Activated T-helper 1 cell treated with anti-CD3 and anti-CD28 coated beads, Interleukin-12 subunit alpha, Interleukin-12 subunit beta, Interleukin-2, Interleukin-4 antibody, amounts not matched to agents 30 ng/mL and 10 ng/mL and 1 ng/mL, durations not matched to agents 14 hours and 24 hours and 36 hours (primary cell): ENCODE measurements at regions not wholly inside any gene's neighbourhood (a gene's known extent, or its start where the extent isn't known, plus 50 kb on each side); places are given as distances from the start of the nearest gene placed in this dataset.

Source experiments
- DNase-seq: peaks from one replicate; pipeline ENCODE4 v3.0.0; 2021; ENCODE audit warnings: low spot score
- H3K27ac Mint-ChIP-seq: one replicate; pipeline ENCODE4 v1.8.0; 2021; ENCODE audit warnings: mild to moderate bottlenecking, mixed read lengths
- H3K27me3 Mint-ChIP-seq: one replicate; pipeline ENCODE4 v1.8.0; 2022; ENCODE audit warnings: mild to moderate bottlenecking, moderate library complexity, mixed read lengths; ENCODE audit not compliant: insufficient read depth
- H3K36me3 Mint-ChIP-seq: one replicate; pipeline ENCODE4 v1.8.0; 2021; ENCODE audit warnings: low read depth, mixed read lengths
- H3K4me1 Mint-ChIP-seq: one replicate; pipeline ENCODE4 v1.8.0; 2021; ENCODE audit warnings: low read depth, mixed read lengths
- H3K4me3 Mint-ChIP-seq: one replicate; pipeline ENCODE4 v1.8.0; 2021; ENCODE audit warnings: mild to moderate bottlenecking, moderate library complexity, mixed read lengths
- H3K9me3 Mint-ChIP-seq: one replicate; pipeline ENCODE4 v1.8.0; 2021; ENCODE audit warnings: mixed read lengths
- intact Hi-C: fragments of 100-400 bp; cut with micrococcal nuclease; formaldehyde crosslinking; loops from one replicate; pipeline ENCODE4 v1.15.1; 2024

- Mint-ChIP-seq H3K27me3 (peaks cover 2% of the 10 kb centered on the region), H3K4me3 (no peak overlapping the region), H3K27ac (no peak overlapping the region), H3K4me1 (no peaks in the 10 kb centered on the region), H3K36me3 (no peaks in the 10 kb centered on the region), H3K9me3 (no peaks in the 10 kb centered on the region)
- intact Hi-C loops = no loop called here
- no peak for DNase-seq
Measured at GRCh38 chr11:70630816-70631623, 232.7 kb downstream of the CTTN start.

GRCh38 chr11:70631624-70632047 is 233.3 kb downstream of the CTTN start:
- DNase-seq = no peak
- Mint-ChIP-seq H3K4me1 (no peaks in the 10 kb centered on the region), H3K4me3 (no peak overlapping the region), H3K36me3 (no peaks in the 10 kb centered on the region), H3K27ac (no peak overlapping the region), H3K9me3 (no peaks in the 10 kb centered on the region), H3K27me3 (peaks cover 2% of the 10 kb centered on the region)
- intact Hi-C loops = no loop called here

- Mint-ChIP-seq H3K4me3 (no peak overlapping the region), H3K36me3 (no peaks in the 10 kb centered on the region), H3K27ac (no peak overlapping the region), H3K4me1 (no peaks in the 10 kb centered on the region), H3K9me3 (no peaks in the 10 kb centered on the region), H3K27me3 (peaks cover 2% of the 10 kb centered on the region)
- DNase-seq = no peak
- intact Hi-C loops = no loop called here
Measured at GRCh38 chr11:70633610-70634009, 235.3 kb downstream of the CTTN start.

- H3K9me3 Mint-ChIP-seq = no peaks in the 10 kb centered on the region
- intact Hi-C loops = no loop called here
- no peak for DNase-seq
Measured at GRCh38 chr11:70636659-70637058, 238.3 kb downstream of the CTTN start.

GRCh38 chr11:70637186-70637800 is 239.0 kb downstream of the CTTN start:
- H3K27me3 Mint-ChIP-seq = no peaks in the 10 kb centered on the region
- no peak overlapping the region for H3K27ac Mint-ChIP-seq
- H3K4me1 Mint-ChIP-seq = no peaks in the 10 kb centered on the region
- no peaks in the 10 kb centered on the region for H3K9me3 Mint-ChIP-seq
- intact Hi-C loops = no loop called here
- DNase-seq = no peak
- H3K36me3 Mint-ChIP-seq = no peaks in the 10 kb centered on the region
- H3K4me3 Mint-ChIP-seq = no peak overlapping the region

More at GRCh38 chr11:70636659-70637058, 238.3 kb downstream of the CTTN start:
- Mint-ChIP-seq H3K4me1 (no peaks in the 10 kb centered on the region), H3K27me3 (no peaks in the 10 kb centered on the region), H3K36me3 (no peaks in the 10 kb centered on the region), H3K4me3 (no peak overlapping the region), H3K27ac (no peak overlapping the region)

- DNase-seq = no peak
- Mint-ChIP-seq H3K27me3 (no peaks in the 10 kb centered on the region), H3K4me1 (no peaks in the 10 kb centered on the region), H3K9me3 (no peaks in the 10 kb centered on the region), H3K36me3 (no peaks in the 10 kb centered on the region), H3K27ac (no peak overlapping the region), H3K4me3 (no peak overlapping the region)
- intact Hi-C loops = no loop called here
Measured at GRCh38 chr11:70637949-70638583, 239.7 kb downstream of the CTTN start.

GRCh38 chr11:70640408-70640807 is 242.1 kb downstream of the CTTN start:
- intact Hi-C loops = no loop called here
- H3K27ac Mint-ChIP-seq = no peak overlapping the region
- H3K27me3 Mint-ChIP-seq = no peaks in the 10 kb centered on the region
- no peak overlapping the region for H3K4me3 Mint-ChIP-seq
- H3K36me3 Mint-ChIP-seq = no peaks in the 10 kb centered on the region
- no peaks in the 10 kb centered on the region for H3K4me1 Mint-ChIP-seq
- H3K9me3 Mint-ChIP-seq = no peaks in the 10 kb centered on the region
- no peak for DNase-seq

GRCh38 chr11:70641369-70641768 is 243.0 kb downstream of the CTTN start:
- Mint-ChIP-seq H3K4me1 (no peaks in the 10 kb centered on the region), H3K36me3 (no peaks in the 10 kb centered on the region), H3K4me3 (no peak overlapping the region), H3K27me3 (no peaks in the 10 kb centered on the region), H3K9me3 (no peaks in the 10 kb centered on the region), H3K27ac (no peak overlapping the region)
- intact Hi-C loops = no loop called here
- DNase-seq = no peak

GRCh38 chr11:70642266-70642665 is 243.9 kb downstream of the CTTN start:
- no peak overlapping the region for H3K27ac Mint-ChIP-seq
- H3K9me3 Mint-ChIP-seq = no peaks in the 10 kb centered on the region
- no peaks in the 10 kb centered on the region for H3K36me3 Mint-ChIP-seq
- intact Hi-C loops = no loop called here
- H3K27me3 Mint-ChIP-seq = peaks cover 4% of the 10 kb centered on the region
- H3K4me1 Mint-ChIP-seq = no peaks in the 10 kb centered on the region
- DNase-seq = no peak
- no peak overlapping the region for H3K4me3 Mint-ChIP-seq

GRCh38 chr11:70643642-70644041 is 245.3 kb downstream of the CTTN start:
- Mint-ChIP-seq H3K4me1 (no peaks in the 10 kb centered on the region), H3K36me3 (no peaks in the 10 kb centered on the region), H3K27ac (no peak overlapping the region), H3K4me3 (no peak overlapping the region), H3K27me3 (peaks cover 4% of the 10 kb centered on the region), H3K9me3 (no peaks in the 10 kb centered on the region)
- intact Hi-C loops = no loop called here
- no peak for DNase-seq

GRCh38 chr11:70644343-70645060 is 246.2 kb downstream of the CTTN start:
- Mint-ChIP-seq H3K4me1 (no peaks in the 10 kb centered on the region), H3K27ac (no peak overlapping the region), H3K4me3 (no peak overlapping the region), H3K9me3 (no peaks in the 10 kb centered on the region), H3K36me3 (no peaks in the 10 kb centered on the region), H3K27me3 (peaks cover 4% of the 10 kb centered on the region)
- DNase-seq = no peak
- intact Hi-C loops = no loop called here

GRCh38 chr11:70645537-70645936 is 247.2 kb downstream of the CTTN start:
- Mint-ChIP-seq H3K27ac (no peak overlapping the region), H3K9me3 (no peaks in the 10 kb centered on the region), H3K4me1 (no peaks in the 10 kb centered on the region), H3K36me3 (no peaks in the 10 kb centered on the region), H3K27me3 (peaks cover 4% of the 10 kb centered on the region), H3K4me3 (no peak overlapping the region)
- intact Hi-C loops = no loop called here
- DNase-seq = no peak
